GM18861 (cell line): ENCODE measurements at regions not wholly inside any gene's neighbourhood (a gene's known extent, or its start where the extent isn't known, plus 50 kb on each side); places are given as distances from the start of the nearest gene placed in this dataset.
"Not testable (repeated sequence)": the region's sequence is repeated elsewhere in the genome, so short reads cannot be mapped to it uniquely, and the experiment has no call there.

Source experiments
- ATAC-seq: cut with Tn5 transposase; IDR thresholded peaks from one replicate; pipeline ENCODE4 v1.9.1; 2021; ENCODE audit not compliant: unreplicated experiment

DNA sequence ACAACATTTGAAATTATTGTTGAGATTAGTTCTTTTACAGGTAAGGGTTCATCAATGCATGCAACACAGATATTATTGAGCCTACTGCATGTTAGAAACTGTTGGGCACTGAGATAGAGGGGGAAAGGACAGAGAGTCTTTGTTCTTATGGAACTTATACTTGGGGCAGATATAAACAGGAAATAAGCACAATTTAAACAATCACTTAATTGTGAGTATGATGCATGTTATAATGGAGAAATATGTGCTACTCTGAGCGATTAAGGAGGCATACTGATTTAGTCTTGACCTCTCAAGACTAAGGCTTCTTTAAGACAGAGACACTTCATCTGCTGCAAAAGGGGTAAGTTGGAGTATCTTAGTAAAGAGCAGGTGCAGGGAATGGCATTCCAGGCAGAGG is 593.3 kb downstream of the CCSER2 start:
- no peak for ATAC-seq

DNA sequence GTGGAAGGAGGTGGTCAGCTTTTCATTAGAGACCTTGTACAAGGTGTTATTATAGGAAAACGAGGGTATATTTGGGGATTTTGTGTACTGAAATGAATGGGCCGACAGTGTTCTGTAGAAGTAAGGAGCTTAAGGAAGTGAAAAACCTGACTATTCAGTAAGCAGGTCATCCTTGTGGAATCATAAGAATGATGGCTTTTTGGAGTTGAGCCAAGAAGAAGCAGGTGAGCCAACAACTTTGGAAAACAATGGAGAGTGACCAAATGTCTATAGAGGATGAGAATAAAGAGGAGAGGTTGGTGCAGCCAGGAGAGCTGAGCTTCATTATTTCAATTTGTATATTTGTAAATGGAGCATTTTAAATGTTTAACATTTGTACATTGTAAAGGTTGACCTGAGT is 595.7 kb downstream of the CCSER2 start:
- no peak for ATAC-seq

DNA sequence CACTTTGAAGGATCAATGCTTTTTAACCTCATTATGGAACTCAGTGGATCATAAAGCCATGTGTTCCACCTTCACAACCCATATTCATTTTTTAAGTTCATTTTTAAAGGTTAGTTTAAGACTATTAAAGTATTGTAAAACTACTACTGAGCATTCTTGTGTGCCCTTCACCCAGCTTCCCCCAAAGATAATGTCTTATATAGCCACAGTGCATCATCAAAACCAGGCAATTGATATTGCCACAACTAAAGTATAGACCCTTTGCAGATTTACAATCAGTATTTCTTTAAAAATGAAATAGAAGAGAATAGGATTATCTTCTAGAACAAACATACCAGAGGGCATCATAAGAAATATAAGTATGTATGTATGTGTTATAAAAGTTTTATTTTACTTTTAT is 597.1 kb downstream of the CCSER2 start:
- ATAC-seq, result no peak

- no peak for ATAC-seq
Observed at GRCh38 chr10:84933402-84933801, 605.0 kb downstream of the CCSER2 start.

DNA sequence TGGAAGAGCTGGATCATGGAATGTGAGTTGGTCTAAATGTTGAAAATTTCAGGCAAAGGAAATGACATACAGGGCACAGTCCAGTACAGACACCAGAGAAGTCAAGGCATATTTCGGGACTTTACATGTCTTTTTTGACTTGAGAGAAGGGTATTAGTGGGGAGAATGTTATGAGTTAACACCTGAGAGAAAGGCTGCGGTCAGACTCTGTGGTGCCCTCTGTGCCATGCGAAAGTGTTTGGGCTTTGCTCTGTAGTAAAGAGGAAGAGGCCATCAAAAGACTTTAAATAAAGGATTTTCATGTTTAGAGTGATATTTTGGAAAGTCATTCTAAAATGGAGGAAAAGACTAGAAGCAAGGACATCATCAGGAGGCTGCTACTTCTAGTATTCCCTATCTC is 607.4 kb downstream of the CCSER2 start:
- ATAC-seq, result no peak

- no peak for ATAC-seq
Observed at GRCh38 chr10:84938117-84938905, 609.9 kb downstream of the CCSER2 start.

- no peak for ATAC-seq
Observed at GRCh38 chr10:84943541-84943940, 615.2 kb downstream of the CCSER2 start.

DNA sequence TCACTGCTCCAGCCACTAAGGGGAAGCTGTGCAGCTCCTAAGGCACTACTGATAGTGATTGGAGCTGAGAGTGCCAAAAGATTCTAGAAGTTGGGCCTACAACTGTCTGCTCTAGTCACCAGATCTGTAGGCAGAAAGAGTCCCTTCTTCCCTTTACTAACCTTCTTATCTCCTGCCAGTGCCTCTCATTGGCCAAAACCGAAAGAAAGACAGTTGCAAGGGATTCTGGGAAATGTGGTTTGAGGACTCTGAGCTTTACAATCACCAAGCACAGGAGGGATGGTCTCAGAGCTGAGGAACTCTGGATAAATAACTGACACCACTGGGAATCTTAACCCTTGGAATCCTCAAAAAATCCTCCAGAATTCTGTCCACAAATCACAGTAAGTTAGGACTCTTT is 615.8 kb downstream of the CCSER2 start:
- no peak for ATAC-seq

GRCh38 chr10:84945791-84946190 is 617.4 kb downstream of the CCSER2 start:
- ATAC-seq, result no peak

- ATAC-seq, result no peak
Observed at GRCh38 chr10:84946904-84947303, 618.5 kb downstream of the CCSER2 start.

DNA sequence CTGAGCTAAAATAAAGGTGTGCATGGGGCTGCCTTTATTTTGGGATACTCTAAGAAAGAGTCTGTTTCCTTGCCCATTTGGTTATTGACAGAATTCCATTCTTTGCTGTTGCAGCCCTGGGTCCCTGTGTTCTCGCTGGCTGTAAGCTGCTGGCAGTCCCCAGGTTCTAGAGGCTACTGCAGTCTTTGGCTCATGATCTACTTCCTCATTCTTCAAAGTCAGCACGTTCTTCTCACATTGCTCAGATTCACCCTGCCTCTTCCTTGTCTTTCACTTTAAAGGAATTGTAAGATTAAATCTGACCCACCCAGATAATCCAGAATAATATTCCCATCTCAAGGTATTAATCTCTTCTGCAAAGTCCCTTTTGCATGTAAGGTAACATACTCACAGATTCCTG is 620.3 kb downstream of the CCSER2 start:
- ATAC-seq, result no peak

DNA sequence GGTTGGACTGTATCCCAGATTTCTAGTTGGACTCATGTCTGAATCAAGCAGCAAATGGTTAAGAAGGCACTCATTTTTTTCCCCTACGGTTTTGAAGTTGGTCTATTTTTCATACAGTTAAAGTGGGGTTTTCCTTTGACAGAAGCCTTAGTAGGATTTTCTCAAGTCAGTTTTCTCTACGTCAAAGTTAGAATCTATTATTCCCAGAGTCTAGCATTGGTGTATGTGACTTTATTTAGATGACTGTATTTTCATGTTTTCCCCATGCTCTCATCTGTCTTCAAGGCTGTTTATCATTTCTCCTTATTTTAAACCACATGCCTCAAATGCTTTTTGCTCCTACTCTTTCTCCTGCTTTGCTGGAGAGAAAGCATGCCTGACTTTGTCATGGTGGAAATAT is 623.2 kb downstream of the CCSER2 start:
- no peak for ATAC-seq

GRCh38 chr10:84957427-84957826 is 629.0 kb downstream of the CCSER2 start:
- no peak for ATAC-seq

DNA sequence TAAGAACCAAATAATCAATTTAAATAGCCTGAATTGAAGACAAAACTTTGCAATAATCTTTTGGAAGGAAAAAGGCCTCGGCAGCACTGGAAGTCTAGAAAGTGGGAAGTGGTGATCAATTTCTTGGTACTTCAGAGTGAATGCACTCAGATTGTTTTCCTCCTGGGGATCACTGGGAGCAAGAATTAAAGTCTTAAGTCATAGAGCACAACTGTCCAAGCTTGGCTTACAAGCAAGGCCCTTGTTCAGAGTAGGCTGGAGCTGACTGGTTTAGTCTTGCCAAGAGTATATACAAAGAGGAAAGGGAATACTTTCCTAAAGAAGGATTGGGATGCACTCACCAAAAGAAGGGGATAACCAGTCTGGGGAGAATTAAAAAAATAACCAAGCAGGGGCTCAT is 637.1 kb downstream of the CCSER2 start:
- no peak for ATAC-seq

GRCh38 chr10:84966708-84967441 is 638.5 kb downstream of the CCSER2 start:
- no peak for ATAC-seq

- ATAC-seq, result not testable (repeated sequence)
Observed at GRCh38 chr10:84969297-84969696, 640.9 kb downstream of the CCSER2 start.

- ATAC-seq, result no peak
Observed at GRCh38 chr10:84987039-84987438, 658.6 kb downstream of the CCSER2 start.

GRCh38 chr10:84988011-84988410 is 659.6 kb downstream of the CCSER2 start:
- no peak for ATAC-seq

DNA sequence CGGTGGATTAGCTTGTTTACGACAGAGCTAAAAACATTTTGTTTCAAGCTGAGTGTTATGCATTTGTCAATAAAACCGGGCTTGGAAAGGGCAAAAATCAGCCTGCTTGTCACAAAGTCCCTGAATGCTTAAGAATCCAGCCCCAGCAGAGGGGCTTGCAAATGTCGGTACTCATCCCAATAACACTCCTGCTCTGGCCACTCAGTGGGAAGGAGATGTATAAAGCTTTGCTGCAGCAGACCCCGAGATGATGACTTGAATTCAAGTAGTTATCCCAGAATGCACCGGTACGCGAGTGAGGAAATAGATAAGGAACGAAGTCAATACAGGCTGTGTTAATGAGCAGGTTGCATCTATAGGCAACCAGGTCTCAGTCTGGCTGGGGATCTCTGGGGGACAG is 662.3 kb downstream of the CCSER2 start:
- ATAC-seq, result no peak

GRCh38 chr10:84991301-84991700 is 662.9 kb downstream of the CCSER2 start:
- ATAC-seq, result no peak

- ATAC-seq, result no peak
Observed at GRCh38 chr10:84993251-84994035, 665.1 kb downstream of the CCSER2 start.

- ATAC-seq, result no peak
Observed at GRCh38 chr10:84994722-84995121, 666.3 kb downstream of the CCSER2 start.
